Ascending aorta (tissue), 2 donors: ENCODE measurements at regions not wholly inside any gene's neighbourhood (a gene's known extent, or its start where the extent isn't known, plus 50 kb on each side); places are given as distances from the start of the nearest gene placed in this dataset.

Experiments
- DNase-seq, 2 donors: peaks; one replicate each; pipeline ENCODE4 v3.0.0-alpha.2; 2019; ENCODE audit warnings: low spot score in 2 of 2
- H3K27ac ChIP-seq, 2 donors: fragments of 200-600 bp; sonication (generic); one replicate each; pipeline ENCODE4 v1.5.1; 2016 to 2017; ENCODE audit warnings: mild to moderate bottlenecking in 1 of 2
- H3K27me3 ChIP-seq: fragments of 200-600 bp; sonication (generic); one replicate; pipeline ENCODE4 v1.5.1; 2017
- H3K36me3 ChIP-seq, 2 donors: fragments of 200-600 bp; sonication (generic); one replicate each; pipeline ENCODE4 v1.5.1; 2016
- H3K4me1 ChIP-seq, 2 donors: fragments of 200-600 bp; sonication (generic); one replicate each; pipeline ENCODE4 v1.5.1; 2016 to 2017; ENCODE audit warnings: mild to moderate bottlenecking in 1 of 2
- H3K4me3 ChIP-seq, 2 donors: fragments of 200-600 bp; sonication (generic); one replicate each; pipeline ENCODE4 v1.5.1; 2016 to 2017; ENCODE audit warnings: mild to moderate bottlenecking in 1 of 2
- H3K9me3 ChIP-seq, 2 donors: fragments of 200-600 bp; sonication (generic); one replicate each; pipeline ENCODE4 v1.5.1; 2016
- CTCF ChIP-seq, 3 experiments: fragments of 200-600 bp in 2 of 3; fragments of 450-650 bp in 1 of 3; sonication (generic) in 2 of 3; IDR thresholded peaks; one replicate each; pipeline ENCODE4 v1.5.1; 2016 to 2019; ENCODE audit warnings: antibody characterized with exemption in 3 of 3, mild to moderate bottlenecking in 1 of 3, moderate library complexity in 1 of 3
- intact Hi-C: fragments of 100-400 bp; cut with DNase I; formaldehyde crosslinking; loops from one replicate; pipeline ENCODE4 v1.15.1; 2023

GRCh38 chr6:74805916-74806696, 399.7 kb downstream of the COL12A1 start:
- no peak for DNase-seq
- no peaks in the 10 kb centered on the region for H3K4me1 ChIP-seq
- H3K4me3 ChIP-seq, result no peak overlapping the region
- H3K27me3 ChIP-seq, result no peaks in the 10 kb centered on the region
- no peak for TF ChIP-seq CTCF (IDR thresholded peaks at IDR 0.05)
- no peaks in the 10 kb centered on the region for H3K9me3 ChIP-seq
- intact Hi-C loops, result no loop called here
- H3K27ac ChIP-seq, result no peak overlapping the region
- no peaks in the 10 kb centered on the region for H3K36me3 ChIP-seq

GRCh38 chr6:74798302-74798701, 407.6 kb downstream of the COL12A1 start:
- no peaks in the 10 kb centered on the region for H3K4me1 ChIP-seq
- no peak overlapping the region for H3K27ac ChIP-seq
- intact Hi-C loops, result no loop called here
- H3K27me3 ChIP-seq, result no peaks in the 10 kb centered on the region
- H3K9me3 ChIP-seq, result peaks cover 0 to 3% of the 10 kb centered on the region in 2 donors
- H3K4me3 ChIP-seq, result no peak overlapping the region
- DNase-seq, result no peak
- H3K36me3 ChIP-seq, result no peaks in the 10 kb centered on the region
- TF ChIP-seq CTCF (IDR thresholded peaks at IDR 0.05), result no peak

GRCh38 chr6:74785236-74785635, 420.6 kb downstream of the COL12A1 start:
- Histone ChIP-seq H3K36me3 (no peaks in the 10 kb centered on the region), H3K4me3 (no peak overlapping the region), H3K27ac (no peak overlapping the region), H3K4me1 (no peaks in the 10 kb centered on the region), H3K9me3 (peaks cover 0 to 8% of the 10 kb centered on the region in 2 donors), H3K27me3 (no peaks in the 10 kb centered on the region)
- no peak for DNase-seq
- TF ChIP-seq CTCF (IDR thresholded peaks at IDR 0.05), result no peak
- intact Hi-C loops, result no loop called here

- no peak for DNase-seq
- H3K36me3 ChIP-seq, result no peaks in the 10 kb centered on the region
- no peaks in the 10 kb centered on the region for H3K27me3 ChIP-seq
- H3K27ac ChIP-seq, result no peak overlapping the region
- TF ChIP-seq CTCF (IDR thresholded peaks at IDR 0.05), result no peak
- peaks cover 0 to 8% of the 10 kb centered on the region in 2 donors for H3K9me3 ChIP-seq
- no peaks in the 10 kb centered on the region for H3K4me1 ChIP-seq
- no peak overlapping the region for H3K4me3 ChIP-seq
- intact Hi-C loops, result no loop called here
Observed at GRCh38 chr6:74782346-74782745, 423.5 kb downstream of the COL12A1 start.

GRCh38 chr6:74780831-74781230, 425.0 kb downstream of the COL12A1 start:
- Histone ChIP-seq H3K4me3 (no peak overlapping the region), H3K9me3 (peaks cover 0 to under 1% of the 10 kb centered on the region in 2 donors), H3K36me3 (no peaks in the 10 kb centered on the region), H3K27me3 (no peaks in the 10 kb centered on the region), H3K27ac (no peak overlapping the region), H3K4me1 (no peaks in the 10 kb centered on the region)
- no peak for TF ChIP-seq CTCF (IDR thresholded peaks at IDR 0.05)
- DNase-seq, result no peak
- intact Hi-C loops, result no loop called here
